Thyroid gland (tissue), 4 donors: ENCODE measurements at regions not wholly inside any gene's neighbourhood (a gene's known extent, or its start where the extent isn't known, plus 50 kb on each side); places are given as distances from the start of the nearest gene placed in this dataset.

Experiments used
- POLR2A ChIP-seq, 2 donors: fragments of 450-650 bp; IDR thresholded peaks; one replicate each; pipeline ENCODE4 v1.6.1; 2017; ENCODE audit warnings: antibody characterized with exemption in 2 of 2, mild to moderate bottlenecking in 2 of 2, moderate library complexity in 1 of 2
- TF ChIP-seq, protein P1 (sequence below), 6 experiments: fragments of 200-600 bp in 3 of 6; fragments of 450-650 bp in 3 of 6; sonication (generic) in 3 of 6; IDR thresholded peaks; one replicate each; pipeline ENCODE4 v1.5.1; 2016 to 2019; ENCODE audit warnings: antibody characterized with exemption in 6 of 6, mild to moderate bottlenecking in 2 of 6, inconsistent platforms in 1 of 6, moderate library complexity in 1 of 6

DNA sequence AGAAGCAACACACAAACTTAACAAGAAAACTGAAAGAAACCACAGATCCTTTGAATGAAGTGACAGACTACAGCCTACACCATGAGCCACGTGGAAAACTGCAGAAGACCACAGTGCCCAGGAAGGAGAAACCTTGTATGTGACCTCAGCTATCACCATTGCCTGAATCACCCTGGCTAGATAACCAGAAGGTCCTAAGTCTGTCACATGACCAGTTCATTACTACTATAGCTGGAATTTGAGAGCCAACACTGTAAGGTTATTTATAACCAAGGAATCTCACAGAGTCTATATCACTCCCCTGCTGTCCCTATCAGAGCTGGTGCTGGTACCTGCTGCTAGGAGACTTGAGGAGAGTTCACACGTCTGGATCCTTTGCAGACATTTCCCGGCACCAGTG lies 90.3 kb upstream of the FBXL17 start:
- TF ChIP-seq, protein P1, sequence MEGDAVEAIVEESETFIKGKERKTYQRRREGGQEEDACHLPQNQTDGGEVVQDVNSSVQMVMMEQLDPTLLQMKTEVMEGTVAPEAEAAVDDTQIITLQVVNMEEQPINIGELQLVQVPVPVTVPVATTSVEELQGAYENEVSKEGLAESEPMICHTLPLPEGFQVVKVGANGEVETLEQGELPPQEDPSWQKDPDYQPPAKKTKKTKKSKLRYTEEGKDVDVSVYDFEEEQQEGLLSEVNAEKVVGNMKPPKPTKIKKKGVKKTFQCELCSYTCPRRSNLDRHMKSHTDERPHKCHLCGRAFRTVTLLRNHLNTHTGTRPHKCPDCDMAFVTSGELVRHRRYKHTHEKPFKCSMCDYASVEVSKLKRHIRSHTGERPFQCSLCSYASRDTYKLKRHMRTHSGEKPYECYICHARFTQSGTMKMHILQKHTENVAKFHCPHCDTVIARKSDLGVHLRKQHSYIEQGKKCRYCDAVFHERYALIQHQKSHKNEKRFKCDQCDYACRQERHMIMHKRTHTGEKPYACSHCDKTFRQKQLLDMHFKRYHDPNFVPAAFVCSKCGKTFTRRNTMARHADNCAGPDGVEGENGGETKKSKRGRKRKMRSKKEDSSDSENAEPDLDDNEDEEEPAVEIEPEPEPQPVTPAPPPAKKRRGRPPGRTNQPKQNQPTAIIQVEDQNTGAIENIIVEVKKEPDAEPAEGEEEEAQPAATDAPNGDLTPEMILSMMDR (IDR thresholded peaks at IDR 0.05): no peak
- no peak for TF ChIP-seq POLR2A (IDR thresholded peaks at IDR 0.05)
